KOPT-K1 (cell line): ENCODE measurements at regions not wholly inside any gene's neighbourhood (a gene's known extent, or its start where the extent isn't known, plus 50 kb on each side); places are given as distances from the start of the nearest gene placed in this dataset.

Experiments
- H3K27ac ChIP-seq: fragments of 200-600 bp; sonication (generic); 2 replicates; pipeline ENCODE4 v1.5.1; 2016; ENCODE audit warnings: antibody characterized with exemption, mild to moderate bottlenecking, low read depth, low read length; ENCODE audit not compliant: poor library complexity, severe bottlenecking
- H3K36me3 ChIP-seq: fragments of 200-600 bp; sonication (generic); 2 replicates; pipeline ENCODE4 v1.5.1; 2017; ENCODE audit warnings: antibody characterized with exemption, mild to moderate bottlenecking, low read length, moderate library complexity; ENCODE audit not compliant: insufficient read depth
- H3K9me3 ChIP-seq: fragments of 200-600 bp; sonication (generic); 2 replicates; pipeline ENCODE4 v1.5.1; 2017; ENCODE audit warnings: antibody characterized with exemption, low read length, mild to moderate bottlenecking; ENCODE audit not compliant: insufficient read depth, poor library complexity, severe bottlenecking

DNA sequence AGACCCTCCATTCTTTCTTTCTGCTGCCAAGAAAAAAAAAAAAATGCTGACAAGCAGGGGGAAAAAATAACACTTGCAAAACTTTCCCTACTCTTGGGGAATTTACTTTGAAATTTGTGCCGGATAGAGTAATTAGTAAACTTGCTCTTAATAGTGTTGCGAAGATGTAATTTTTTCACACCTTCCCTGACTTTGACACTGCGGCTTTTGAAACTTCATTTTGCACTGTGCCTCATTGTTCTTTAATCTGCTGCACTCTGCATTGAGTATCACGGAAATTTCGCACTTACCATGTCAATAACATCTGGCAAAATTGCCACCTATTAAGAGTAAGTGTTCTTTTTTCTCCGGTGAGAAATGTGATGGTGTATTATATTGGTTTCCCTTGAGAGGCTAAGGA lies 596.1 kb downstream of the VRK1 start:
- Histone ChIP-seq H3K9me3 (no peaks in the 10 kb centered on the region), H3K27ac (no peak overlapping the region), H3K36me3 (no peaks in the 10 kb centered on the region)

- Histone ChIP-seq H3K36me3 (no peaks in the 10 kb centered on the region), H3K9me3 (peaks cover 1% of the 10 kb centered on the region), H3K27ac (no peak overlapping the region)
Measured at GRCh38 chr14:97395068-97395467, 597.9 kb downstream of the VRK1 start.

- Histone ChIP-seq H3K9me3 (peaks cover 3% of the 10 kb centered on the region), H3K27ac (no peak overlapping the region), H3K36me3 (no peaks in the 10 kb centered on the region)
Measured at GRCh38 chr14:97401714-97402113, 604.5 kb downstream of the VRK1 start.

- Histone ChIP-seq H3K27ac (no peak overlapping the region), H3K9me3 (peaks cover 3% of the 10 kb centered on the region), H3K36me3 (no peaks in the 10 kb centered on the region)
Measured at GRCh38 chr14:97402279-97402678, 605.1 kb downstream of the VRK1 start.

DNA sequence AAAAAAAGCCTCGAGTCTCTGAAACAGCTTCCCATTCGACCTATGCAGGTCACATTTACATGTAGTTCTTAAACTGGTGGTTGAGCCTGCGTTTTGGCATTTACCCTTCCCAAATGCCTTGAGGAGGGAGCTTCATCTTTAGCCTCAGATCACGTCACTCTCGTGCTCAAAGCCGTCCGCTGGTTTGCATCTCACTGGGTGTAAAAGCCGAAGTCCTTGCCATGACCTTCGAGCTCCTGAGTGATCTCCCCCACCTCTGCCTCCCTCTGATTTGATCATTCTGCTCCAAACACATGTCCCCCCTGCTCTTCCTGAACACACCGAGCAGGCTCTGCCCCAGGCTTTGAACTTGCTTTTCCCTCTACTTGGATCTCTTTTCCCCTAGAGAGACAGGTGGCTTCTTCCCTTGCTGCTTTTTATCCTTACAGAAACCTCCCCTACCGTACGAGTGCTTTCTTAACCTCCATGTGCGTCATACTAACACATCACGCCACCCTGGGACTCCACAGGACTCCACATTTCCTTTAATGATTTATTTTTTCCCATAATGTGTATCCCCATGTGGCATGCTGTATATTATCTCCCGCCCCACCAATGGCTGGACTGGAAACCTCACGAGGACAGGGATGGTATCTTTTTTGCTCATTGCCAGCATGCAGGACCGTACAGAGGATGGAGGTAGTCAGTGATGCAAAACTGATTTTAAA lies 610.7 kb downstream of the VRK1 start:
- no peaks in the 10 kb centered on the region for H3K9me3 ChIP-seq
- no peak overlapping the region for H3K27ac ChIP-seq
- no peaks in the 10 kb centered on the region for H3K36me3 ChIP-seq

DNA sequence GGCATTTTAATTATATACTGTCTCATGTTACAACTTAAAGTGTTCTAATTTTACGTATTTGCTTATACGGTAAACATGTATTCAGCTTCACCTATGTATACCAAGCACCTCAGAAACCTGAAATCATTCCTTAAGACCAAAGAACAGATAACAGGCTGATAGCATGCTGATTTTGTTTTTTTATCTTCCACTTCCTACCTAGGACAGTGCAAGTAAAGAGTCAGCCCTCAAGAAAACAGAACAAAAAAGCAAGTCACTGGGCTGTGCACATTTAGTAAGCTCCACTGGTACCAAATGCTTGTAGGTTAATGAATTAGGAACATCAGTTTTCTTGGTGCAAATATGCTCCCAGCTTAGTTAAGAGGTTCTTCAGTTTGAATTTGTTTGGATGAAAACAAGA lies 611.3 kb downstream of the VRK1 start:
- no peak overlapping the region for H3K27ac ChIP-seq
- no peaks in the 10 kb centered on the region for H3K36me3 ChIP-seq

DNA sequence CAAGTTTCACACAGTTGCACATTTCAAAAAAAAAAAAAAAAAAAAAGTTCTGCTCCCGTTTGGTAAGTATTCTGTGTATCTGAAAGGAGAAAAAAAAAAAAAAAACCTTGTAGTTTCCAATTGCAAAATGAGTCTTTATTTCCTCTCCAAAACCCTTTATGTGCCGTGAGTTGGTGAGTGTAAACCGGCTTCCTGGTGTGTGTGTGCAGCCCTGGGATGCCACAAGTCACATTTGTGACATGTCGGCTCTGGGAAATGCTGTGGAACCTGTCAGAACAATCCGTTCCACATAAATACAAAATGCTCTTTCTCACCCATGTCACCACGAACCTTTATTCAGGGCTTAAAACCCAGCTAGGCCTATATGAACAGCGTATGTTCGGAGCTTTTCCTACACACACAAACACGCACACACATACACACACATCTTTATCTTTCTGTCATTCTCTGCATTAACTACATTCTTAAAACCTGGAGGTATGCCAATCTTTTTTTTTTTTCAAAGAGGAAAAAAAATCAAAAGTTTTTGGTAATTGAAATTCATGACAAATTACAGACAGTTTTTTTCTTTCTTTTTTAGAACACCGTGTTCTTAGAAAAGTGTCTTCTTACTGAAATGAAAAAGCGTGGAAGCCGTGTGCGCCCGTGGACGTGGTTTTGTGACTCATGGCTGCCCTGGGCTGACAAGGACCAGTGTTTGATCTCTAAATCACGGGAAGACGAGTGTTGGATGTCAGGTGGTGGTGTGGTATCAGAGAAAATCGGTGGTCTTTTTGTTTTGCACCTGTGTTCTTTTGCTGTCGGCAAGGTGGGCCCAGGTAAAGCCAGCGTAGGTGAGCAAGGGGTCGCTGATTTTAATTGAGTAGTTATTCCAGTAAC lies 612.0 kb downstream of the VRK1 start:
- Histone ChIP-seq H3K36me3 (no peaks in the 10 kb centered on the region), H3K27ac (no peak overlapping the region), H3K9me3 (no peaks in the 10 kb centered on the region)

More for the DNA sequence above, 611.3 kb downstream of the VRK1 start:
- H3K9me3 ChIP-seq = no peaks in the 10 kb centered on the region

DNA sequence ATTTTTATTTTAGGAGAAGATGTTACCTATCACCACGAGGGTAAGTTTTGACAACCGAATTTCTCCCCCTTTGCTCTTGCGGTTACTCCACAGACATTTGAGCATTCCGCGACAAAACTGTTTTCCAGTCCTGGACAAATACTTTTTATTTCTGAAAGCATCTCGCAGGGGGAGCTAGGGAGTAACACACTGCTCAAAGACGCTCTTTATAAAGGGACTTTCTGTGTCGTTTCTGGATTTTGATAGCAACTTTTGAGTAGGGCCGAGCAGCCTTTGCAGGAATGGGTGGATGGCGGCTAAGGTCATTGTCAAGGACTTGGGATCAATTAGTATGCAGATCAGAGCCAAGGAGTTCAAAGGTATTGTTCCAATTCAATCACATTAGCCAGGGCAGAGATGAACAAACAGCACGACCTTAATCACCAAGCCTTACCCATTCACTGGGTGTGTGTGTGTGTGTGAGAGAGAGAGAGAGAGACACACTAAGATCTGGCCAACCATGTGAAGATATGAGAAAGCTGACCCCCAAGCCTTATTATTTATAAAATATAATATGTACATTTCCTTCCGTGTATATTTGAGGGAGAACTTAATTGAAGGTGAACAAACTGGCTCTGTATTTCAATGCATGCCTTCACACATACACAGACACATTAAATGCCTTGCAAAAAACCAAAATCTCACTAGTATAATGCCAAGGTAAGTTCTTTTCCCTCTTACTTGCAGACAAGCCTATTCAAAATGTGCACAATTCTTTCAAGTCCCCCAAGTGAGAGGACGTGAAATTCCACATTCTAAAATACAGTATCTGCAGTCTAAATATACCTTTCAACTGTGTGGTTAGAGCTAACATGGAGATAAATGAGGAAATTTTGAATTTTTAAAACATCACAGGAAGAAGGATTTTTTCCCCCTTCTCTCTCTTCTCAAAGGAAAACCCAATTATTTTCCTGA lies 613.8 kb downstream of the VRK1 start:
- no peaks in the 10 kb centered on the region for H3K36me3 ChIP-seq
- no peak overlapping the region for H3K27ac ChIP-seq
- H3K9me3 ChIP-seq = no peaks in the 10 kb centered on the region

DNA sequence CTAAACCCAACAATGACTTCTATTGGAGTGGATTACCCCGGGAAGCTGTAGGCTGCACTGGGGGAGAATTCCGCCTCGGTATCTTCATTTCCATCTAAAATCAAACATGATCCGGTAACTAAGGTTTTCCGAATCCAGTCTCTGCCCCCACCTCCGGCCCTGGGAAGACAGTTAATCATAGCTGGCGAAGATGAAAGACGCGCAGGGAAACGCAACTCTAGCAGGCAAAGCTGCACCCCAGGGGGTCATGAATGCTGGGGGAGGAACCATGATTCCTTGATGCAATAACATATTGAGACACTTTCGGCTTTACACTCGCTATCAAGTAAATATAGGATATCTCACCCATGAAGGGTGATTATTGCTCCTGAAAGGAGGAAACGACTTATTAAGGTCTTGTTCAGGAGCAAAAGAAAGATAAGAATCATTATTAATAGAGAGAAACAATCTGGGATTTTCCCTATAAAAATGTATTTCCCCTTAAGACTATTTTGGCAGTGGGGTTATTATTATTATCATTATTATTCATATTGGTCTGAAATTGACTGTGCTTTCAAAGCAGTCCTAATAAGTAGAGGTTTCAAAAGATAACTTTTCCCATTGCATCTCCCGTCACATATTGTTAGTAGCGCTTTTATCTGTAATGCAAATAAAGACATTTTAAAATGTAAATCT lies 614.9 kb downstream of the VRK1 start:
- Histone ChIP-seq H3K9me3 (no peaks in the 10 kb centered on the region), H3K27ac (no peak overlapping the region), H3K36me3 (no peaks in the 10 kb centered on the region)

DNA sequence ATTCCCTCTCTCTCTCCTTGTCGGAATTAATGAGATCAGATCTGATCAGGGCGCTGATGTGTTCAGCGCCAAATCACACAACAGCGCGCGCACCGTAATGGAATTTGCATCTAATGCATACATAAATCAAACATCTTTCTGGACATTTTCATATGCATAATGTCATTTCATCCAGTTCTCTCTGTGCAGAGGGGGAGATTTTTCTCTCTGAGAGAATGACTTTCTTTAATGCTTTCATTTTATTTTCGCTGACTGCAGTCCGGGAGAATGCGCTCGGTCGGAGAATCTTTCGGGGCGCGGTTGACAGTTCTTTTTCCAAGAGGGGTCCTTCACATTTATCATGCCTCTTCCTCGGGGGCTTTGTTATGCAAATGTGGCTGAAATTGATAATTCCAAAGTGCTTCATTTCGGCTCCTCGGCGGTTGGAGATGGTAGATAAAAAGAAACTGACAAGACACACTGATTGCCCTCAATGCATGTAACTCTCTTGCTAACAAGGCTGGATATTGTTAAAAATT lies 615.9 kb downstream of the VRK1 start:
- Histone ChIP-seq H3K36me3 (no peaks in the 10 kb centered on the region), H3K9me3 (no peaks in the 10 kb centered on the region), H3K27ac (no peak overlapping the region)

GRCh38 chr14:97413966-97414717 lies 617.0 kb downstream of the VRK1 start:
- Histone ChIP-seq H3K27ac (no peak overlapping the region), H3K36me3 (no peaks in the 10 kb centered on the region), H3K9me3 (no peaks in the 10 kb centered on the region)

DNA sequence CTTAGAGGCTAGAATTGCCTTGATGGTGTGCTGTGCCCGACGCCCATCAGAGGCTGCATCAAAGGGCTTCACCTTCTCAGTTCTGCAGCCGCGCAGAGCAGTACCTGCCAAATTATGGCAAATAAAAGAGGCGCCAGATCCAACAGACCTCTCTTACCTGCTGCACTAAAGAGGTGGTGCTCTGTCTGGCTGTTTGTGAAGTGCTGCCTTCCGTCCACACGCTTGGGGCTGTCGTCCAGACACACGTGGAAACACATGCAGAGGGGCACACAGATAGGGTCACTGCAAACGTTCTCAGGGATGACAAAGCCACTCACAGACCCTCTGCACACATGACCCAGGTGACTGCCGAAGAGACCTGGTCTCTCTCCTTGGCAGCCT lies 617.5 kb downstream of the VRK1 start:
- Histone ChIP-seq H3K9me3 (no peaks in the 10 kb centered on the region), H3K27ac (no peak overlapping the region), H3K36me3 (no peaks in the 10 kb centered on the region)

- Histone ChIP-seq H3K36me3 (no peaks in the 10 kb centered on the region), H3K27ac (no peak overlapping the region), H3K9me3 (no peaks in the 10 kb centered on the region)
Measured at GRCh38 chr14:97415907-97416306, 618.7 kb downstream of the VRK1 start.

DNA sequence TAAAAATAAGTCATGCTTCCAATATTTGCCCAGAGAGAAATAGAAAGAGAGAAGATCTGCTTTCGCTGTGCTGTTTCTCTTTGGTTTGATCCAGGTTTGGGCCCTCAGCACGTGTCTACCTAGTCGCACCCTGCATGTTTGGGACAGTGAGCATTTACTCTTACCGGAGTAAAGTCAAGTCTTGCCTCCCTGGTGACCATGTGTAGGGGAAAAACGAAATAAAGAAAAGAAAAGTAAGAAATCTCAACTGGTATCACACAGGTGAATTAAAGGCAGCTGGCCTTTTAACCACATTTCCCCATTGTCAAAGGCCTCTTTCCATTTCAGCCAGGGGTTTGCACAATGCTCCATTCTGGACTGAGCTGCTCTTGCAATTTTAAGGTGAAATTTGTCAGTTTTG lies 619.4 kb downstream of the VRK1 start:
- Histone ChIP-seq H3K36me3 (no peaks in the 10 kb centered on the region), H3K9me3 (no peaks in the 10 kb centered on the region), H3K27ac (no peak overlapping the region)
